ENCODE measurements at regions not wholly inside any gene's neighbourhood (a gene's known extent, or its start where the extent isn't known, plus 50 kb on each side); places are given as distances from the start of the nearest gene placed in this dataset.

DNA sequence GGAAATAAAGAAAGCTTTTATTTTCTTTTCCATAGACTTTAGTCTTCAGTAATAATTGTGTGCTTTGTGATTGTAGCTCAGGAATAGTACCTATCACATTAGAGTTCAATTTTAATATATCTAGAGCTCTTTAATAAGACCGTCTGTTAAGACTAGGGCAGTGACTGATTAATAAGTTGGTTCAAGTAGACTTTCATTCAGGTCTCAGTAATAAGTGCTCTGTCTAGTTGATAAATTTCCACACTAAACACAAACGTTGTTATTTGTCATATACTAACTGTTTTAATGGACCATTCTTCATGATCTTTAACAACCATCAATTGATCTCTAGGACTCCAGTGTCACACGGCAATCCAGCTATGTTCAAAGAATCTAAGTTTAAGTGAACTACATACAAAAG lies 474.5 kb upstream of the ADGRL2 start:
- no peak for TF ChIP-seq CTCF (IDR thresholded peaks at IDR 0.05)
- TF ChIP-seq ZFX (IDR thresholded peaks at IDR 0.05; ENCODE audit: borderline replicate concordance): no peak
